Esophagus muscularis mucosa (tissue), 3 donors: ENCODE measurements at regions not wholly inside any gene's neighbourhood (a gene's known extent, or its start where the extent isn't known, plus 50 kb on each side); places are given as distances from the start of the nearest gene placed in this dataset.

ENCODE experiments used
- EP300 ChIP-seq: sonication (generic); formaldehyde crosslinking; IDR thresholded peaks from one replicate; pipeline ENCODE4 v1.6.1; 2017; ENCODE audit warnings: antibody characterized with exemption
- POLR2A ChIP-seq: fragments of 450-650 bp; IDR thresholded peaks from one replicate; pipeline ENCODE4 v1.6.1; 2017; ENCODE audit warnings: antibody characterized with exemption, moderate library complexity, mild to moderate bottlenecking, low read depth
- POLR2AphosphoS5 ChIP-seq, 2 donors: sonication (generic); formaldehyde crosslinking; IDR thresholded peaks; one replicate each; pipeline ENCODE4 v1.6.1; 2017; ENCODE audit warnings: antibody characterized with exemption in 2 of 2

- no peak for TF ChIP-seq POLR2A
- TF ChIP-seq POLR2AphosphoS5 (IDR thresholded peaks at IDR 0.05): no peak
- no peak for TF ChIP-seq EP300
Observed at GRCh38 chr9:97773723-97774122, 76.6 kb upstream of the XPA start.
